GM21526 (cell line): ENCODE measurements at regions not wholly inside any gene's neighbourhood (a gene's known extent, or its start where the extent isn't known, plus 50 kb on each side); places are given as distances from the start of the nearest gene placed in this dataset.
A peak's percentile ranks its signal among the peaks of the same experiment; 100 is the strongest.
"Not testable (repeated sequence)": the region's sequence is repeated elsewhere in the genome, so short reads cannot be mapped to it uniquely, and the experiment has no call there.

Experiments
- ATAC-seq: cut with Tn5 transposase; IDR thresholded peaks from one replicate; pipeline ENCODE4 v1.9.1; 2021; ENCODE audit warnings: moderate library complexity; ENCODE audit not compliant: unreplicated experiment, low FRiP score

GRCh38 chr4:128690011-128690410 is 119.5 kb upstream of the JADE1 start:
- no peak for ATAC-seq

GRCh38 chr4:128688846-128689437 is 120.6 kb upstream of the JADE1 start:
- no peak for ATAC-seq

GRCh38 chr4:128688033-128688721 is 121.3 kb upstream of the JADE1 start:
- no peak for ATAC-seq

- no peak for ATAC-seq
Measured at GRCh38 chr4:128686810-128687209, 122.7 kb upstream of the JADE1 start.

GRCh38 chr4:128686032-128686465 is 123.5 kb upstream of the JADE1 start:
- no peak for ATAC-seq

- no peak for ATAC-seq
Measured at GRCh38 chr4:128684016-128684415, 125.5 kb upstream of the JADE1 start.

- ATAC-seq, result no peak
Measured at GRCh38 chr4:128682942-128683666, 126.4 kb upstream of the JADE1 start.

GRCh38 chr4:128676095-128676494 is 133.4 kb upstream of the JADE1 start:
- no peak for ATAC-seq

GRCh38 chr4:128675083-128675482 is 134.4 kb upstream of the JADE1 start:
- peak; percentile 96 for ATAC-seq

GRCh38 chr4:128673159-128673558 is 136.3 kb upstream of the JADE1 start:
- ATAC-seq, result not testable (repeated sequence)

GRCh38 chr4:128672596-128672995 is 136.9 kb upstream of the JADE1 start:
- not testable (repeated sequence) for ATAC-seq

- ATAC-seq, result no peak
Measured at GRCh38 chr4:128670513-128670912, 139.0 kb upstream of the JADE1 start.

GRCh38 chr4:128668566-128668965 is 140.9 kb upstream of the JADE1 start:
- ATAC-seq, result no peak

- no peak for ATAC-seq
Measured at GRCh38 chr4:128665514-128665913, 144.0 kb upstream of the JADE1 start.

- peak; percentile 78 for ATAC-seq
Measured at GRCh38 chr4:128663325-128663724, 146.2 kb upstream of the JADE1 start.

GRCh38 chr4:128661479-128661878 is 148.0 kb upstream of the JADE1 start:
- no peak for ATAC-seq

GRCh38 chr4:128660361-128661215 is 148.9 kb upstream of the JADE1 start:
- no peak for ATAC-seq

- ATAC-seq, result no peak
Measured at GRCh38 chr4:128658214-128658631, 151.3 kb upstream of the JADE1 start.

- ATAC-seq, result no peak
Measured at GRCh38 chr4:128657638-128658037, 151.9 kb upstream of the JADE1 start.

- ATAC-seq, result no peak
Measured at GRCh38 chr4:128654465-128654864, 155.0 kb upstream of the JADE1 start.
